GM12872 (cell line): ENCODE measurements at regions not wholly inside any gene's neighbourhood (a gene's known extent, or its start where the extent isn't known, plus 50 kb on each side); places are given as distances from the start of the nearest gene placed in this dataset.

Source experiments
- CTCF ChIP-seq: IDR thresholded peaks from 3 replicates; pipeline ENCODE4 v1.5.1; 2011; ENCODE audit warnings: low read depth, mild to moderate bottlenecking, low read length, moderate library complexity; ENCODE audit not compliant: insufficient read depth

DNA sequence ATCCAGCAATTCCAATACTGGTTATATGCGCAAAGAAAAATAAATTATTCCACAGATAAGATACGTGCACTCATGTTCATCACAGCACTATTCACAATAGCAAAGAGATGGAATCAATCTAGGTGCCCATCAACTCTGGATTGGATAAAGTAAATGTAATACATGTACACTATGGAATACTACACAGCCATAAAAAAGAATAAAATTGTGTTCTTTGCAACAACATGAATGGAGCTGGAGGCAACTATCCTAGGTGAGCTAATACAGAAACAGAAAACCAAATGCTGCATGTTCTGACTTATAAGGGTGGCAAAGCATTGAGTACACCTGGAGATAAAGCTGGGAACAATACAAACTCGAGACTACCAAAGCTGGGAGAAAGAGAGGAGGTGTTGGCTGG is 787.3 kb downstream of the KCNT2 start:
- no peak for TF ChIP-seq CTCF

DNA sequence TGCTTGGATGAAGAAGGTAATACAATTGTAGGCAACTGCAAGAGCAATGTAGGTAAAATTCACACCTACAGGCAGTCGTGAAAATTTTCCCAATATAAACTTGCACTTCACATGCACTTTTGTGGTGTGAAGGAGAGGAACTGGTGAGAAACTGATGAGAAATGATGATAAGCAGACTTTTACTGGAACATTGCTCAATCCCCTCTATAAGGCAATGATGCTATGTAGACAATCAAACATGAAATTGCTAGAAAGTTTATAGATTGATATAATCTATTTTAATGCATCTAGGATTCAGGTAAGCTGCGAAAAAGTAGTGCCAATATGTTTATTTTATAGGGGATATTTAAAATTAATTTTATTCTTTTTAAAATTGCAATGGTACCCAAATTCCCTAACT is 802.2 kb downstream of the KCNT2 start:
- no peak for TF ChIP-seq CTCF

DNA sequence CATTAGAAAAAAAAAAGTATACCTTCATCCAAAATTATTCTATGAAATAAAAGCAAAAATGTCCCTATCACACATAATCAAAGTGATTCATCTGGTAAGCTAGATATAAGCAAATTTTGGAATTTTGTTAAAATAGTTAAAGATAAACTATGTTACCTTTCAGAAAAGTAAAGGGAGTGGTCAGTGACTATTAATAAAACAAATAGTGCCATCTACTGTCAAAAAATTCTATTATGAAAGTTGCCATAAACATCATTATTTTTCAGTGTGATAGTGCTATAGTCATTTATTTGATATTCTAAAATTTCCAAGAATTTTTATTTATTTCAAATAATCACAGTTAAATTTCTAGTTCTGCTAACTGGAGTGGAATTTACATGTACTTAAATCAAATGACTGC is 803.7 kb downstream of the KCNT2 start:
- no peak for TF ChIP-seq CTCF

- TF ChIP-seq CTCF: no peak
Observed at GRCh38 chr1:195799016-195799415, 809.2 kb downstream of the KCNT2 start.

- TF ChIP-seq CTCF: no peak
Observed at GRCh38 chr1:195794225-195794624, 814.0 kb downstream of the KCNT2 start.

GRCh38 chr1:195791796-195792195 is 816.4 kb downstream of the KCNT2 start:
- no peak for TF ChIP-seq CTCF

DNA sequence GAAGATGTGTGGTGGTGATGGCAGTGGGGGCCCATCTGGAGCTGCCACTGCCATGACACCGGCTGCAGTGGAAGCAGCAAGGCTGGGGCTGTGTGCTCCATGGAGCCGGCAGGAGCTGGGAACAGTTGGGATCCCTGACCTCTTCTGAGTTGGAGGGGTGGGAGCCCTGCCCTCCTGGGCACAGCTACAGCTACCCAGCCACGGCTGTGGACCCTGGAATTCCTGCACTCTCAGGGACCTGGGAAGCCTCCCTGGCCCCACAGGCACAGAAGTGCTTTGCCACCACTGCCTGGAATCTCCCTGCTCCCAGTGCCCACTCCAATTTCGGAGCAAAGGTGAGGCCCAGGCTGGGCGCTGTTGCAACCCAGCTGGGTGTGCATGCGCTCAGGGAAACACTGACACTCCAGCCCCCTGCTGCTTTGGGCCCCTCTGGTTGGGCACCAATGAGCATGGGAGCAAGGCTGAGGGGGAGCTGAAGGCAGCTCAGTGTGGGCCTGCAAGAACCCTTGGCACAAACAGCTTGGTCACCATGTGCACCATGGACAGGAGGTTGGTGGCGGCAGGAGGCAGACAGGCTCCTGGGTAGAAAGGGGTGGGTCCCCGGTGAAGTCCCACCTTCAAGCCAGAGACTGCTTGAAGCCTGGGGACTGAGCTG is 817.6 kb downstream of the KCNT2 start:
- TF ChIP-seq CTCF: no peak

GRCh38 chr1:195789321-195789720 is 818.9 kb downstream of the KCNT2 start:
- TF ChIP-seq CTCF: no peak
